ENCODE measurements at regions not wholly inside any gene's neighbourhood (a gene's known extent, or its start where the extent isn't known, plus 50 kb on each side); places are given as distances from the start of the nearest gene placed in this dataset.

GRCh38 chr4:147068564-147068963 lies 122.9 kb upstream of the TTC29 start:
- intact Hi-C loops (cut with DNase I), result no loop called here
- FAIRE-seq, result no peak
- Histone ChIP-seq H3K36me3 (no peaks in the 10 kb centered on the region), H3K4me1 (no peaks in the 10 kb centered on the region), H3K9me3 (no peaks in the 10 kb centered on the region), H3K27ac (no peak overlapping the region), H3K4me3 (no peak overlapping the region), H3K27me3 (peaks cover 0 to 3% (median 0%) of the 10 kb centered on the region in 4 donors)
- TF ChIP-seq, protein P1, sequence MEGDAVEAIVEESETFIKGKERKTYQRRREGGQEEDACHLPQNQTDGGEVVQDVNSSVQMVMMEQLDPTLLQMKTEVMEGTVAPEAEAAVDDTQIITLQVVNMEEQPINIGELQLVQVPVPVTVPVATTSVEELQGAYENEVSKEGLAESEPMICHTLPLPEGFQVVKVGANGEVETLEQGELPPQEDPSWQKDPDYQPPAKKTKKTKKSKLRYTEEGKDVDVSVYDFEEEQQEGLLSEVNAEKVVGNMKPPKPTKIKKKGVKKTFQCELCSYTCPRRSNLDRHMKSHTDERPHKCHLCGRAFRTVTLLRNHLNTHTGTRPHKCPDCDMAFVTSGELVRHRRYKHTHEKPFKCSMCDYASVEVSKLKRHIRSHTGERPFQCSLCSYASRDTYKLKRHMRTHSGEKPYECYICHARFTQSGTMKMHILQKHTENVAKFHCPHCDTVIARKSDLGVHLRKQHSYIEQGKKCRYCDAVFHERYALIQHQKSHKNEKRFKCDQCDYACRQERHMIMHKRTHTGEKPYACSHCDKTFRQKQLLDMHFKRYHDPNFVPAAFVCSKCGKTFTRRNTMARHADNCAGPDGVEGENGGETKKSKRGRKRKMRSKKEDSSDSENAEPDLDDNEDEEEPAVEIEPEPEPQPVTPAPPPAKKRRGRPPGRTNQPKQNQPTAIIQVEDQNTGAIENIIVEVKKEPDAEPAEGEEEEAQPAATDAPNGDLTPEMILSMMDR (IDR thresholded peaks at IDR 0.05), result no peak
- WGBS, 2 donors, result 44% methylated on average over 4 of the region's 4 CpGs
- DNase-seq, result no peak
- ATAC-seq, result no peak

GRCh38 chr4:147071209-147071740 lies 125.6 kb upstream of the TTC29 start:
- Histone ChIP-seq H3K4me3 (no peak overlapping the region), H3K27ac (no peak overlapping the region), H3K4me1 (no peaks in the 10 kb centered on the region), H3K36me3 (no peaks in the 10 kb centered on the region), H3K27me3 (peaks cover 0 to 3% (median 0%) of the 10 kb centered on the region in 4 donors), H3K9me3 (no peaks in the 10 kb centered on the region)
- ATAC-seq (no peak), FAIRE-seq (no peak), DNase-seq (no peak)
- TF ChIP-seq, protein P1 (IDR thresholded peaks at IDR 0.05), result no peak
- WGBS, 2 donors, result 64 to 78% methylated on average over 6 of the region's 6 CpGs
- intact Hi-C loops (cut with DNase I), result no loop called here

- 69 to 88% methylated on average over 2 of the region's 2 CpGs for WGBS, 2 donors
Observed at GRCh38 chr4:147076179-147076578, 130.5 kb upstream of the TTC29 start.

GRCh38 chr4:147076728-147077127 lies 131.1 kb upstream of the TTC29 start:
- H3K27me3 ChIP-seq, result peaks cover 0 to 3% (median 0%) of the 10 kb centered on the region in 4 donors
- TF ChIP-seq, protein P1 (IDR thresholded peaks at IDR 0.05), result no peak
- no peak for ATAC-seq
- H3K27ac ChIP-seq, result no peak overlapping the region
- H3K36me3 ChIP-seq, result no peaks in the 10 kb centered on the region
- no peaks in the 10 kb centered on the region for H3K4me1 ChIP-seq
- no peak overlapping the region for H3K4me3 ChIP-seq
- FAIRE-seq, result no peak
- intact Hi-C loops (cut with DNase I), result no loop called here
- no peak for DNase-seq
- no peaks in the 10 kb centered on the region for H3K9me3 ChIP-seq

More at GRCh38 chr4:147076179-147076578, 130.5 kb upstream of the TTC29 start:
- Histone ChIP-seq H3K27ac (no peak overlapping the region), H3K4me1 (no peaks in the 10 kb centered on the region), H3K36me3 (no peaks in the 10 kb centered on the region), H3K9me3 (no peaks in the 10 kb centered on the region), H3K4me3 (no peak overlapping the region), H3K27me3 (peaks cover 0 to 3% (median 0%) of the 10 kb centered on the region in 4 donors)
- no peak for ATAC-seq
- intact Hi-C loops (cut with DNase I), result no loop called here
- TF ChIP-seq, protein P1 (IDR thresholded peaks at IDR 0.05), result no peak
- FAIRE-seq, result no peak
- no peak for DNase-seq

- Histone ChIP-seq H3K4me1 (no peaks in the 10 kb centered on the region), H3K9me3 (no peaks in the 10 kb centered on the region), H3K36me3 (no peaks in the 10 kb centered on the region), H3K27me3 (peaks cover 0 to 3% (median 0%) of the 10 kb centered on the region in 4 donors), H3K27ac (no peak overlapping the region), H3K4me3 (no peak overlapping the region)
- FAIRE-seq (no peak), DNase-seq (no peak), ATAC-seq (no peak)
- TF ChIP-seq, protein P1 (IDR thresholded peaks at IDR 0.05), result no peak
- intact Hi-C loops (cut with DNase I), result no loop called here
Observed at GRCh38 chr4:147078362-147078761, 132.7 kb upstream of the TTC29 start.

Data from pancreas (tissue), 10 donors.